ENCODE measurements at regions not wholly inside any gene's neighbourhood (a gene's known extent, or its start where the extent isn't known, plus 50 kb on each side); places are given as distances from the start of the nearest gene placed in this dataset.

GRCh38 chr5:62152394-62153087, 153.5 kb upstream of the KIF2A start:
- no peak for TF ChIP-seq YY1 (IDR thresholded peaks at IDR 0.05)
- TF ChIP-seq CTCF (IDR thresholded peaks at IDR 0.05; ENCODE audit: low read depth, low read length, missing input control) = no peak
- TF ChIP-seq TAF1 (conservative IDR thresholded peaks at IDR 0.05) = no peak
- no peak for TF ChIP-seq RXRA (IDR thresholded peaks at IDR 0.05)
- TF ChIP-seq SP1 (IDR thresholded peaks at IDR 0.05) = no peak
- no peak for TF ChIP-seq REST (IDR thresholded peaks at IDR 0.05)
- TF ChIP-seq RAD21 (IDR thresholded peaks at IDR 0.05) = no peak
